Fibroblast of lung (primary cell): ENCODE measurements at regions not wholly inside any gene's neighbourhood (a gene's known extent, or its start where the extent isn't known, plus 50 kb on each side); places are given as distances from the start of the nearest gene placed in this dataset.
A peak's percentile ranks its signal among the peaks of the same experiment; 100 is the strongest.

Experiments
- DNase-seq, 2 donors: peaks; one replicate each; pipeline versions ENCODE4 v3.0.0 to v3.0.0-alpha.2; 2010; ENCODE audit warnings: low read depth in 2 of 2
- H2AFZ ChIP-seq: 2 replicates; pipeline ENCODE4 v1.5.1; 2012; ENCODE audit warnings: low read length, control low read depth, inconsistent platforms
- H3K27ac ChIP-seq: 2 replicates; pipeline ENCODE4 v1.5.1; 2011; ENCODE audit warnings: low read length, control low read depth; ENCODE audit not compliant: insufficient read depth
- H3K27me3 ChIP-seq: 2 replicates; pipeline ENCODE4 v1.5.1; 2011; ENCODE audit warnings: mild to moderate bottlenecking, low read length; ENCODE audit not compliant: control insufficient read depth, insufficient read depth
- H3K36me3 ChIP-seq: 2 replicates; pipeline ENCODE4 v1.5.1; 2011; ENCODE audit warnings: low read length; ENCODE audit not compliant: control insufficient read depth, insufficient read depth
- H3K4me1 ChIP-seq: 2 replicates; pipeline ENCODE4 v1.5.1; 2011; ENCODE audit warnings: low read length; ENCODE audit not compliant: control insufficient read depth, insufficient read depth; ENCODE audit errors: extremely low read depth
- H3K4me2 ChIP-seq: 2 replicates; pipeline ENCODE4 v1.5.1; 2011; ENCODE audit warnings: low read length, control low read depth; ENCODE audit not compliant: insufficient read depth; ENCODE audit errors: extremely low read depth
- H3K4me3 ChIP-seq, 4 experiments: fragments of 200-600 bp in 1 of 4; sonication (generic) in 1 of 4; replicated peaks in 1 of 4; 2 replicates each; pipeline ENCODE4 v1.5.1; 2011 to 2016; ENCODE audit warnings: low read length in 4 of 4, low read depth in 3 of 4, mild to moderate bottlenecking in 3 of 4, control low read depth in 2 of 4, inconsistent platforms in 1 of 4, mixed read lengths in 1 of 4; ENCODE audit not compliant: insufficient read depth in 1 of 4; ENCODE audit errors: control extremely low read depth in 1 of 4
- H3K79me2 ChIP-seq: 2 replicates; pipeline ENCODE4 v1.5.1; 2012; ENCODE audit warnings: mild to moderate bottlenecking, low read length, inconsistent platforms; ENCODE audit not compliant: control insufficient read depth, insufficient read depth
- H3K9ac ChIP-seq: 2 replicates; pipeline ENCODE4 v1.5.1; 2011; ENCODE audit warnings: mild to moderate bottlenecking, low read length, control low read depth; ENCODE audit not compliant: insufficient read depth
- H3K9me3 ChIP-seq: 2 replicates; pipeline ENCODE4 v1.5.1; 2012; ENCODE audit warnings: low read depth, low read length; ENCODE audit not compliant: control insufficient read depth, insufficient read depth
- H4K20me1 ChIP-seq: 2 replicates; pipeline ENCODE4 v1.5.1; 2011; ENCODE audit warnings: low read length; ENCODE audit not compliant: control insufficient read depth, insufficient read depth; ENCODE audit errors: extremely low read depth
- CTCF ChIP-seq, 2 donors: IDR thresholded peaks in 1 of 2; conservative IDR thresholded peaks in 1 of 2; 1 replicate in 1 of 2; 2 replicates in 1 of 2; pipeline ENCODE4 v1.5.1; 2011 to 2012; ENCODE audit warnings: low read length in 2 of 2, control low read depth in 1 of 2, inconsistent platforms in 1 of 2, low read depth in 1 of 2, mild to moderate bottlenecking in 1 of 2
- EZH2 ChIP-seq: IDR thresholded peaks from 2 replicates; pipeline ENCODE4 v1.5.1; 2012; ENCODE audit warnings: low read length, control low read depth, mild to moderate bottlenecking; ENCODE audit errors: missing control alignments

GRCh38 chr4:13930155-13930554, 302.6 kb upstream of the BOD1L1 start:
- Histone ChIP-seq H4K20me1 (no peaks in the 10 kb centered on the region), H3K79me2 (no peaks in the 10 kb centered on the region)
- no peak for DNase-seq

GRCh38 chr4:13933191-13933590, 305.7 kb upstream of the BOD1L1 start:
- H3K4me1 ChIP-seq: no peaks in the 10 kb centered on the region
- peak; percentile 24 to 64 for DNase-seq
- H3K9ac ChIP-seq: no peak overlapping the region
- no peaks in the 10 kb centered on the region for H3K27me3 ChIP-seq
- H3K79me2 ChIP-seq: no peaks in the 10 kb centered on the region
- no peak overlapping the region for H3K4me2 ChIP-seq
- H3K27ac ChIP-seq: no peak overlapping the region
- no peaks in the 10 kb centered on the region for H3K36me3 ChIP-seq
- H3K4me3 ChIP-seq: no peak overlapping the region
- no peak overlapping the region for H2AFZ ChIP-seq
- no peaks in the 10 kb centered on the region for H3K9me3 ChIP-seq
- TF ChIP-seq CTCF (conservative IDR thresholded peaks at IDR 0.05 in 1 of 2, IDR thresholded peaks at IDR 0.05 in 1 of 2; ENCODE audit: low read depth in 1 of 2, low read length in 2 of 2) (peak in 1 of 2 donors; percentile 16), EZH2 (no peak)
- H4K20me1 ChIP-seq: no peaks in the 10 kb centered on the region

More at GRCh38 chr4:13930155-13930554, 302.6 kb upstream of the BOD1L1 start:
- Histone ChIP-seq H3K36me3 (no peaks in the 10 kb centered on the region), H3K9me3 (no peaks in the 10 kb centered on the region), H2AFZ (no peak overlapping the region), H3K27ac (no peak overlapping the region), H3K4me2 (no peak overlapping the region), H3K4me3 (no peak overlapping the region), H3K4me1 (no peaks in the 10 kb centered on the region), H3K9ac (no peak overlapping the region), H3K27me3 (no peaks in the 10 kb centered on the region)
- no peak for TF ChIP-seq CTCF (conservative IDR thresholded peaks at IDR 0.05 in 1 of 2, IDR thresholded peaks at IDR 0.05 in 1 of 2; ENCODE audit: low read depth in 1 of 2, low read length in 2 of 2)
- TF ChIP-seq EZH2: no peak

DNA sequence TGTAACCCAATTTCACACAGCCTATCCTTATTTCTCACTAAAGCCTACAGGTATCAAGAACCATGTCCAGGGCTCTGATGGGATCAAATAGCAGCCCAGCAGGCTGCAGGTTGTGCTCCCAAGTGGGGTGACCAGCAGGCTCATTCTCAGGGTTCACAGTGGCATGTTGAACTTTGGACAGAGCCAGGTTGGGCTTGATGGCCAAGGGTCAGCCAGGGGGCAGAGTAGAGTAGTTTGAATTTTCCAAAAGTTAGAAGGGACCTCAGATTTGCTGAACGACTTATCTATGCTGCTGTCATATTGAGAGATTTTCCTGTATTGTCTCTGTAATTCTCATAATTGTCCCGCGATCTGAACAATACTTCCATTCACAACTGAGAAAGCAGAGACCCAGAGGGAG, 310.8 kb upstream of the BOD1L1 start:
- no peak overlapping the region for H3K9ac ChIP-seq
- no peak for DNase-seq
- no peak overlapping the region for H3K27ac ChIP-seq
- no peaks in the 10 kb centered on the region for H4K20me1 ChIP-seq
- H3K4me2 ChIP-seq: no peak overlapping the region
- no peaks in the 10 kb centered on the region for H3K4me1 ChIP-seq
- H3K79me2 ChIP-seq: no peaks in the 10 kb centered on the region
- TF ChIP-seq CTCF (conservative IDR thresholded peaks at IDR 0.05 in 1 of 2, IDR thresholded peaks at IDR 0.05 in 1 of 2; ENCODE audit: low read depth in 1 of 2, low read length in 2 of 2) (no peak), EZH2 (no peak)
- no peaks in the 10 kb centered on the region for H3K9me3 ChIP-seq
- H3K4me3 ChIP-seq: no peak overlapping the region
- H3K36me3 ChIP-seq: no peaks in the 10 kb centered on the region
- H3K27me3 ChIP-seq: no peaks in the 10 kb centered on the region
- H2AFZ ChIP-seq: no peak overlapping the region
